WTC11 (cell line): ENCODE measurements at regions not wholly inside any gene's neighbourhood (a gene's known extent, or its start where the extent isn't known, plus 50 kb on each side); places are given as distances from the start of the nearest gene placed in this dataset.

Experiments used
- CTCF ChIP-seq: fragments of 200-600 bp; IDR thresholded peaks from 2 replicates; pipeline ENCODE4 v1.8.0; 2022; ENCODE audit warnings: antibody characterized with exemption
- ZNF512 ChIP-seq: sonication (generic); formaldehyde crosslinking; IDR thresholded peaks from 2 replicates; pipeline ENCODE4 v1.8.1; 2022; ENCODE audit warnings: missing genetic modification reagents, borderline replicate concordance

- no peak for TF ChIP-seq CTCF
- TF ChIP-seq ZNF512 (CRISPR knock-in tag): no peak
Measured at GRCh38 chr2:238989484-238989883, 141.6 kb downstream of the TWIST2 start.
